Fibroblast of lung (primary cell): ENCODE measurements at regions not wholly inside any gene's neighbourhood (a gene's known extent, or its start where the extent isn't known, plus 50 kb on each side); places are given as distances from the start of the nearest gene placed in this dataset.

Experiments used
- EZH2 ChIP-seq: IDR thresholded peaks from 2 replicates; pipeline ENCODE4 v1.5.1; 2012; ENCODE audit warnings: low read length, control low read depth, mild to moderate bottlenecking; ENCODE audit errors: missing control alignments
- TF ChIP-seq, protein P1 (sequence below), 2 donors: IDR thresholded peaks in 1 of 2; conservative IDR thresholded peaks in 1 of 2; 1 replicate in 1 of 2; 2 replicates in 1 of 2; pipeline ENCODE4 v1.5.1; 2011 to 2012; ENCODE audit warnings: low read length in 2 of 2, control low read depth in 1 of 2, inconsistent platforms in 1 of 2, low read depth in 1 of 2, mild to moderate bottlenecking in 1 of 2

DNA sequence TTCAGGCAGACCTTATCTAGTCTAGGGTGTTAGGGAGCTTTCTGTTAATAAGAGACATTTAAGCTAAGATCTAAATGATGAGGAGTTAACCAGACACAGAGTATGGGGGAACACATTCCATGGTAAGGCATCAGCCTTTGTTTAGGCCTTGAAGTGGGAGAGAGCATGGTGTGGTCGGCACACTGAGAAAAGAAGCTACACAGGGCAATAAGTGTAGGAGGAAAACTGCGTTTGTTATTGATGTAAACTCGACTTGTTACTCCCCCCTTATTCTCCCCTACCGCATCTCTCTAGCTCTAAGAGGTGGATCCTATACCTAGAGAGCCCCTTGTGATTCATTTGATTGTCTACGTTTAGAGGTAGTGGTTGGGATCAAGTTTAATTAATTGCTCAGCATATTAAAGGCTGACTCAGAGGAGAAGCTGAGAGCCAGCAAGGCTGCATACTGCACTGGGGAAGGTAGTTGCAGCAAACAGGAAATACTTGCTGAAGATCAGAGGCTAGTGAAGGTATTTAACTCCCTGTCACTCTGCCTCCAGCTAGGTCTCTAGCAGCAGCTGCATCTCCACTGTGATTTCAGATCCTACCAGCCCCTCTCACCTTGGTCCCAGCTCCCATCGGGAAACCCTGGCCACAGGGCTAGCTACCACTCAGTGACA lies 86.8 kb upstream of the TEAD1 start:
- TF ChIP-seq, protein P1, sequence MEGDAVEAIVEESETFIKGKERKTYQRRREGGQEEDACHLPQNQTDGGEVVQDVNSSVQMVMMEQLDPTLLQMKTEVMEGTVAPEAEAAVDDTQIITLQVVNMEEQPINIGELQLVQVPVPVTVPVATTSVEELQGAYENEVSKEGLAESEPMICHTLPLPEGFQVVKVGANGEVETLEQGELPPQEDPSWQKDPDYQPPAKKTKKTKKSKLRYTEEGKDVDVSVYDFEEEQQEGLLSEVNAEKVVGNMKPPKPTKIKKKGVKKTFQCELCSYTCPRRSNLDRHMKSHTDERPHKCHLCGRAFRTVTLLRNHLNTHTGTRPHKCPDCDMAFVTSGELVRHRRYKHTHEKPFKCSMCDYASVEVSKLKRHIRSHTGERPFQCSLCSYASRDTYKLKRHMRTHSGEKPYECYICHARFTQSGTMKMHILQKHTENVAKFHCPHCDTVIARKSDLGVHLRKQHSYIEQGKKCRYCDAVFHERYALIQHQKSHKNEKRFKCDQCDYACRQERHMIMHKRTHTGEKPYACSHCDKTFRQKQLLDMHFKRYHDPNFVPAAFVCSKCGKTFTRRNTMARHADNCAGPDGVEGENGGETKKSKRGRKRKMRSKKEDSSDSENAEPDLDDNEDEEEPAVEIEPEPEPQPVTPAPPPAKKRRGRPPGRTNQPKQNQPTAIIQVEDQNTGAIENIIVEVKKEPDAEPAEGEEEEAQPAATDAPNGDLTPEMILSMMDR (conservative IDR thresholded peaks at IDR 0.05 in 1 of 2, IDR thresholded peaks at IDR 0.05 in 1 of 2; ENCODE audit: low read depth in 1 of 2, low read length in 2 of 2): no peak
- TF ChIP-seq EZH2: no peak
